ENCODE measurements at regions not wholly inside any gene's neighbourhood (a gene's known extent, or its start where the extent isn't known, plus 50 kb on each side); places are given as distances from the start of the nearest gene placed in this dataset.

- no peaks in the 10 kb centered on the region for H3K27me3 ChIP-seq (ENCODE audit: control insufficient read depth, insufficient read depth, low read length)
- DNase-seq (ENCODE audit: low read depth), result no peak
- no peak overlapping the region for H3K4me3 ChIP-seq (ENCODE audit: low read depth, low read length)
- TF ChIP-seq CTCF (IDR thresholded peaks at IDR 0.05; ENCODE audit: insufficient read depth, low read length, poor library complexity, severe bottlenecking), result no peak
- H3K36me3 ChIP-seq (ENCODE audit: control insufficient read depth, insufficient read depth, low read length), result no peaks in the 10 kb centered on the region
Observed at GRCh38 chr7:36790311-36790787, 66.1 kb upstream of the AOAH start.

GRCh38 chr7:36788825-36789470 lies 64.7 kb upstream of the AOAH start:
- no peak for DNase-seq (ENCODE audit: low read depth)
- H3K36me3 ChIP-seq (ENCODE audit: control insufficient read depth, insufficient read depth, low read length), result no peaks in the 10 kb centered on the region
- no peaks in the 10 kb centered on the region for H3K27me3 ChIP-seq (ENCODE audit: control insufficient read depth, insufficient read depth, low read length)
- TF ChIP-seq CTCF (IDR thresholded peaks at IDR 0.05; ENCODE audit: insufficient read depth, low read length, poor library complexity, severe bottlenecking), result no peak
- H3K4me3 ChIP-seq (ENCODE audit: low read depth, low read length), result no peak overlapping the region

GRCh38 chr7:36787933-36788378 lies 63.7 kb upstream of the AOAH start:
- Histone ChIP-seq H3K4me3 (ENCODE audit: low read depth, low read length) (no peak overlapping the region), H3K36me3 (ENCODE audit: control insufficient read depth, insufficient read depth, low read length) (no peaks in the 10 kb centered on the region), H3K27me3 (ENCODE audit: control insufficient read depth, insufficient read depth, low read length) (no peaks in the 10 kb centered on the region)
- TF ChIP-seq CTCF (IDR thresholded peaks at IDR 0.05; ENCODE audit: insufficient read depth, low read length, poor library complexity, severe bottlenecking), result no peak
- no peak for DNase-seq (ENCODE audit: low read depth)

- H3K36me3 ChIP-seq (ENCODE audit: control insufficient read depth, insufficient read depth, low read length), result no peaks in the 10 kb centered on the region
- no peak for DNase-seq (ENCODE audit: low read depth)
- TF ChIP-seq CTCF (IDR thresholded peaks at IDR 0.05; ENCODE audit: insufficient read depth, low read length, poor library complexity, severe bottlenecking), result no peak
- no peaks in the 10 kb centered on the region for H3K27me3 ChIP-seq (ENCODE audit: control insufficient read depth, insufficient read depth, low read length)
- H3K4me3 ChIP-seq (ENCODE audit: low read depth, low read length), result no peak overlapping the region
Observed at GRCh38 chr7:36784991-36785940, 61.0 kb upstream of the AOAH start.

GRCh38 chr7:36781011-36781738 lies 56.9 kb upstream of the AOAH start:
- DNase-seq (ENCODE audit: low read depth), result no peak
- no peak for TF ChIP-seq CTCF (IDR thresholded peaks at IDR 0.05; ENCODE audit: insufficient read depth, low read length, poor library complexity, severe bottlenecking)

More at GRCh38 chr7:36781011-36781738, 56.9 kb upstream of the AOAH start:
- H3K4me3 ChIP-seq (ENCODE audit: low read depth, low read length), result no peak overlapping the region
- no peaks in the 10 kb centered on the region for H3K27me3 ChIP-seq (ENCODE audit: control insufficient read depth, insufficient read depth, low read length)
- H3K36me3 ChIP-seq (ENCODE audit: control insufficient read depth, insufficient read depth, low read length), result no peaks in the 10 kb centered on the region

All from kidney epithelial cell (primary cell).